Type B pancreatic cell (in vitro differentiated cells): ENCODE measurements at regions not wholly inside any gene's neighbourhood (a gene's known extent, or its start where the extent isn't known, plus 50 kb on each side); places are given as distances from the start of the nearest gene placed in this dataset.

Source experiments
- DNase-seq: peaks from one replicate; pipeline ENCODE4 v3.0.0; 2021; ENCODE audit warnings: mixed read lengths; ENCODE audit not compliant: unreplicated experiment; ENCODE audit errors: extremely low spot score
- H3K27ac Mint-ChIP-seq: 2 replicates; pipeline ENCODE4 v1.8.0; 2021; ENCODE audit warnings: mild to moderate bottlenecking, mixed read lengths
- H3K27me3 Mint-ChIP-seq: 2 replicates; pipeline ENCODE4 v1.8.0; 2021; ENCODE audit warnings: mixed read lengths
- H3K36me3 Mint-ChIP-seq: 2 replicates; pipeline ENCODE4 v1.8.0; 2021; ENCODE audit warnings: mixed read lengths
- H3K4me1 Mint-ChIP-seq: one replicate; pipeline ENCODE4 v1.8.0; 2021; ENCODE audit warnings: mixed read lengths; ENCODE audit not compliant: unreplicated experiment
- H3K4me3 Mint-ChIP-seq: 2 replicates; pipeline ENCODE4 v1.8.0; 2021; ENCODE audit warnings: mild to moderate bottlenecking, mixed read lengths
- H3K9me3 Mint-ChIP-seq: 2 replicates; pipeline ENCODE4 v1.8.0; 2021; ENCODE audit warnings: mixed read lengths
- CTCF ChIP-seq: fragments of 200-600 bp; sonication (generic); conservative IDR thresholded peaks from 2 replicates; pipeline ENCODE4 v1.5.0; 2021; ENCODE audit warnings: antibody characterized with exemption, mild to moderate bottlenecking

- H3K4me1 Mint-ChIP-seq = no peaks in the 10 kb centered on the region
- no peak for DNase-seq
- no peaks in the 10 kb centered on the region for H3K36me3 Mint-ChIP-seq
- no peak for TF ChIP-seq CTCF
- H3K27ac Mint-ChIP-seq = no peak overlapping the region
- H3K9me3 Mint-ChIP-seq = no peaks in the 10 kb centered on the region
- no peaks in the 10 kb centered on the region for H3K27me3 Mint-ChIP-seq
- H3K4me3 Mint-ChIP-seq = no peak overlapping the region
Observed at GRCh38 chr7:52486267-52486666, 549.2 kb upstream of the POM121L12 start.

- H3K4me3 Mint-ChIP-seq = no peak overlapping the region
- no peaks in the 10 kb centered on the region for H3K36me3 Mint-ChIP-seq
- no peaks in the 10 kb centered on the region for H3K9me3 Mint-ChIP-seq
- no peaks in the 10 kb centered on the region for H3K27me3 Mint-ChIP-seq
- no peaks in the 10 kb centered on the region for H3K4me1 Mint-ChIP-seq
- TF ChIP-seq CTCF = no peak
- H3K27ac Mint-ChIP-seq = no peak overlapping the region
- DNase-seq = no peak
Observed at GRCh38 chr7:52482076-52482475, 553.4 kb upstream of the POM121L12 start.

- H3K27ac Mint-ChIP-seq = no peak overlapping the region
Observed at GRCh38 chr7:52481571-52481970, 553.9 kb upstream of the POM121L12 start.

GRCh38 chr7:52479990-52480389, 555.4 kb upstream of the POM121L12 start:
- Mint-ChIP-seq H3K4me3 (no peak overlapping the region), H3K27me3 (no peaks in the 10 kb centered on the region), H3K4me1 (peaks cover 7% of the 10 kb centered on the region), H3K27ac (no peak overlapping the region), H3K36me3 (no peaks in the 10 kb centered on the region), H3K9me3 (no peaks in the 10 kb centered on the region)
- no peak for DNase-seq
- no peak for TF ChIP-seq CTCF

More at GRCh38 chr7:52481571-52481970, 553.9 kb upstream of the POM121L12 start:
- H3K27me3 Mint-ChIP-seq = no peaks in the 10 kb centered on the region
- H3K4me1 Mint-ChIP-seq = no peaks in the 10 kb centered on the region
- TF ChIP-seq CTCF = no peak
- DNase-seq = no peak
- H3K36me3 Mint-ChIP-seq = no peaks in the 10 kb centered on the region
- H3K4me3 Mint-ChIP-seq = no peak overlapping the region
- no peaks in the 10 kb centered on the region for H3K9me3 Mint-ChIP-seq

- H3K27ac Mint-ChIP-seq = no peak overlapping the region
- no peaks in the 10 kb centered on the region for H3K36me3 Mint-ChIP-seq
- TF ChIP-seq CTCF = no peak
- no peak overlapping the region for H3K4me3 Mint-ChIP-seq
- H3K9me3 Mint-ChIP-seq = no peaks in the 10 kb centered on the region
- DNase-seq = no peak
- peaks cover 3% of the 10 kb centered on the region for H3K27me3 Mint-ChIP-seq
- peaks cover 15% of the 10 kb centered on the region for H3K4me1 Mint-ChIP-seq
Observed at GRCh38 chr7:52475001-52475582, 560.3 kb upstream of the POM121L12 start.

GRCh38 chr7:52473756-52474155, 561.7 kb upstream of the POM121L12 start:
- H3K4me3 Mint-ChIP-seq = no peak overlapping the region
- DNase-seq = no peak
- no peaks in the 10 kb centered on the region for H3K9me3 Mint-ChIP-seq
- no peak for TF ChIP-seq CTCF
- no peak overlapping the region for H3K27ac Mint-ChIP-seq
- peaks cover 3% of the 10 kb centered on the region for H3K27me3 Mint-ChIP-seq
- no peaks in the 10 kb centered on the region for H3K36me3 Mint-ChIP-seq
- peaks cover 15% of the 10 kb centered on the region for H3K4me1 Mint-ChIP-seq
